Liver (tissue), 8 donors: ENCODE measurements at regions not wholly inside any gene's neighbourhood (a gene's known extent, or its start where the extent isn't known, plus 50 kb on each side); places are given as distances from the start of the nearest gene placed in this dataset.

Experiments used
- DNase-seq: peaks from one replicate; pipeline ENCODE4 v3.0.0-alpha.2; 2017; ENCODE audit warnings: low spot score
- H3K27ac ChIP-seq, 2 donors: one replicate each; pipeline ENCODE4 v1.7.0; 2013; ENCODE audit warnings: inconsistent platforms in 2 of 2, low read length in 2 of 2, control low read depth in 1 of 2, low read depth in 1 of 2, mild to moderate bottlenecking in 1 of 2
- H3K27me3 ChIP-seq, 4 donors: one replicate each; pipeline versions ENCODE4 v1.6.1 to v1.7.0; 2013; ENCODE audit warnings: low read length in 3 of 4, inconsistent platforms in 1 of 4, mild to moderate bottlenecking in 1 of 4, moderate library complexity in 1 of 4; ENCODE audit not compliant: control insufficient read depth in 4 of 4, insufficient read depth in 4 of 4
- H3K36me3 ChIP-seq, 4 donors: one replicate each; pipeline versions ENCODE4 v1.6.1 to v1.7.0; 2013; ENCODE audit warnings: low read length in 3 of 4, mild to moderate bottlenecking in 3 of 4, low read depth in 1 of 4, moderate library complexity in 1 of 4; ENCODE audit not compliant: control insufficient read depth in 4 of 4, insufficient read depth in 3 of 4
- H3K4me1 ChIP-seq, 4 donors: one replicate each; pipeline versions ENCODE4 v1.6.1 to v1.7.0; 2013; ENCODE audit warnings: low read length in 3 of 4, mild to moderate bottlenecking in 3 of 4, moderate library complexity in 1 of 4; ENCODE audit not compliant: control insufficient read depth in 4 of 4, insufficient read depth in 4 of 4
- H3K4me3 ChIP-seq, 3 donors: one replicate each; pipeline versions ENCODE4 v1.6.1 to v1.7.0; 2013; ENCODE audit warnings: low read length in 3 of 3, control low read depth in 1 of 3, low read depth in 1 of 3, mild to moderate bottlenecking in 1 of 3
- H3K9ac ChIP-seq, 2 donors: one replicate each; pipeline ENCODE4 v1.7.0; 2013; ENCODE audit warnings: low read length in 2 of 2, mild to moderate bottlenecking in 2 of 2, moderate library complexity in 2 of 2, control low read depth in 1 of 2, low read depth in 1 of 2
- H3K9me3 ChIP-seq, 4 donors: one replicate each; pipeline versions ENCODE4 v1.6.1 to v1.7.0; 2013; ENCODE audit warnings: low read length in 3 of 4; ENCODE audit not compliant: control insufficient read depth in 4 of 4
- ATF3 ChIP-seq: IDR thresholded peaks from 2 replicates; pipeline ENCODE4 v1.6.1; 2016; ENCODE audit warnings: antibody characterized with exemption
- CTCF ChIP-seq: fragments of 150-350 bp; IDR thresholded peaks from 2 replicates; pipeline ENCODE4 v1.5.1; 2017; ENCODE audit warnings: improper control_type of control experiment, low read depth, low read length; ENCODE audit not compliant: missing input control
- EGR1 ChIP-seq, 2 donors: IDR thresholded peaks; 2 replicates each; pipeline ENCODE4 v1.6.1; 2016 to 2018; ENCODE audit warnings: antibody characterized with exemption in 2 of 2, low read depth in 2 of 2
- FOXA1 ChIP-seq: IDR thresholded peaks from 2 replicates; pipeline ENCODE4 v1.6.1; 2016; ENCODE audit warnings: antibody characterized with exemption
- GABPA ChIP-seq, 2 donors: IDR thresholded peaks in 1 of 2; conservative IDR thresholded peaks in 1 of 2; 2 replicates each; pipeline ENCODE4 v1.6.1; 2016; ENCODE audit warnings: antibody characterized with exemption in 2 of 2, mild to moderate bottlenecking in 1 of 2, moderate library complexity in 1 of 2
- HNF4A ChIP-seq, 2 donors: conservative IDR thresholded peaks; 2 replicates each; pipeline ENCODE4 v1.6.1; 2016; ENCODE audit warnings: antibody characterized with exemption in 2 of 2, mild to moderate bottlenecking in 2 of 2
- HNF4G ChIP-seq: IDR thresholded peaks from 2 replicates; pipeline ENCODE4 v1.6.1; 2016; ENCODE audit warnings: antibody characterized with exemption
- JUND ChIP-seq, 2 donors: IDR thresholded peaks; 2 replicates each; pipeline ENCODE4 v1.6.1; 2016; ENCODE audit warnings: antibody characterized with exemption in 2 of 2
- MAX ChIP-seq: IDR thresholded peaks from 2 replicates; pipeline ENCODE4 v1.6.1; 2016; ENCODE audit warnings: antibody characterized with exemption
- NR2F2 ChIP-seq: IDR thresholded peaks from 2 replicates; pipeline ENCODE4 v1.6.1; 2016; ENCODE audit warnings: antibody characterized with exemption
- RAD21 ChIP-seq, 2 donors: IDR thresholded peaks; 2 replicates each; pipeline ENCODE4 v1.6.1; 2016; ENCODE audit warnings: antibody characterized with exemption in 2 of 2, mild to moderate bottlenecking in 2 of 2
- REST ChIP-seq: IDR thresholded peaks from 2 replicates; pipeline ENCODE4 v1.6.1; 2016; ENCODE audit warnings: antibody characterized with exemption, mild to moderate bottlenecking
- RXRA ChIP-seq, 2 donors: IDR thresholded peaks; 2 replicates each; pipeline ENCODE4 v1.6.1; 2017 to 2018; ENCODE audit warnings: antibody characterized with exemption in 2 of 2, mild to moderate bottlenecking in 1 of 2
- SP1 ChIP-seq: IDR thresholded peaks from 2 replicates; pipeline ENCODE4 v1.6.1; 2018; ENCODE audit warnings: antibody characterized with exemption, mild to moderate bottlenecking
- TAF1 ChIP-seq: conservative IDR thresholded peaks from 2 replicates; pipeline ENCODE4 v1.6.1; 2016; ENCODE audit warnings: antibody characterized with exemption, mild to moderate bottlenecking
- YY1 ChIP-seq: IDR thresholded peaks from 2 replicates; pipeline ENCODE4 v1.6.1; 2016; ENCODE audit warnings: antibody characterized with exemption, mild to moderate bottlenecking
- ZBTB33 ChIP-seq: IDR thresholded peaks from 2 replicates; pipeline ENCODE4 v1.6.1; 2016; ENCODE audit warnings: antibody characterized with exemption
- WGBS: extraction: QIAGEN DNeasy Blood & Tissue Kit; methylation state at CpG from one replicate; pipeline ENCODE4 v1.1.7; 2013; 5-methylcytosine and 5-hydroxymethylcytosine counted together
- donor health status: healthy.
- donor health status: healthy.
- donor health status: healthy.
- donor health status: healthy.
- donor health status: healthy.

- 94% methylated on average over 2 of the region's 2 CpGs for WGBS
These were observed 158.1 kb upstream of the SPATS2L start for GRCh38 chr2:200148366-200148765.

GRCh38 chr2:200150411-200151086 is 155.9 kb upstream of the SPATS2L start:
- 92% methylated on average over 1 of the region's 1 CpG for WGBS
- no peaks in the 10 kb centered on the region for H3K4me1 ChIP-seq
- TF ChIP-seq REST (no peak), RAD21 (IDR thresholded peaks at IDR 0.05) (no peak), JUND (IDR thresholded peaks at IDR 0.05) (no peak), RXRA (IDR thresholded peaks at IDR 0.05) (no peak), ZBTB33 (no peak), NR2F2 (no peak), MAX (no peak), TAF1 (no peak)
- no peak overlapping the region for H3K4me3 ChIP-seq
- H3K27ac ChIP-seq: no peak overlapping the region
- no peak for DNase-seq
- peaks cover 0 to 5% (median 2%) of the 10 kb centered on the region in 4 donors for H3K9me3 ChIP-seq
- peaks cover 0 to 2% (median 0%) of the 10 kb centered on the region in 4 donors for H3K36me3 ChIP-seq
- no peaks in the 10 kb centered on the region for H3K27me3 ChIP-seq
- H3K9ac ChIP-seq: no peak overlapping the region

More at GRCh38 chr2:200148366-200148765, 158.1 kb upstream of the SPATS2L start:
- TF ChIP-seq NR2F2 (no peak), HNF4A (conservative IDR thresholded peaks at IDR 0.05) (no peak), EGR1 (IDR thresholded peaks at IDR 0.05; ENCODE audit: low read depth in 2 of 2) (no peak), FOXA1 (no peak), ZBTB33 (no peak), SP1 (no peak), CTCF (no peak), JUND (IDR thresholded peaks at IDR 0.05) (no peak), HNF4G (no peak), GABPA (IDR thresholded peaks at IDR 0.05 in 1 of 2, conservative IDR thresholded peaks at IDR 0.05 in 1 of 2) (no peak), ATF3 (no peak), YY1 (no peak)
- Histone ChIP-seq H3K9ac (no peak overlapping the region), H3K36me3 (peaks cover 0 to 2% (median 0%) of the 10 kb centered on the region in 4 donors), H3K27ac (no peak overlapping the region), H3K4me1 (no peaks in the 10 kb centered on the region), H3K9me3 (peaks cover 0 to 5% (median 2%) of the 10 kb centered on the region in 4 donors), H3K4me3 (no peak overlapping the region), H3K27me3 (no peaks in the 10 kb centered on the region)
- no peak for DNase-seq
